Spinal cord (tissue), 9 donors: ENCODE measurements at regions not wholly inside any gene's neighbourhood (a gene's known extent, or its start where the extent isn't known, plus 50 kb on each side); places are given as distances from the start of the nearest gene placed in this dataset.
"Not testable (repeated sequence)": the region's sequence is repeated elsewhere in the genome, so short reads cannot be mapped to it uniquely, and the experiment has no call there.

Experiments used
- DNase-seq, 6 donors: peaks; one replicate each; pipeline versions ENCODE4 v3.0.0 to v3.0.0-alpha.2; 2013 to 2015; ENCODE audit warnings: low spot score in 6 of 6, low read depth in 4 of 6
- H3K27ac ChIP-seq: one replicate; pipeline ENCODE4 v1.5.1; 2013; ENCODE audit warnings: low read depth, low read length, control low read depth
- H3K27me3 ChIP-seq: one replicate; pipeline ENCODE4 v1.6.1; 2013; ENCODE audit warnings: low read length; ENCODE audit not compliant: control insufficient read depth, insufficient read depth
- H3K36me3 ChIP-seq: one replicate; pipeline ENCODE4 v1.6.1; 2013; ENCODE audit warnings: low read length; ENCODE audit not compliant: control insufficient read depth, insufficient read depth
- H3K4me1 ChIP-seq: one replicate; pipeline ENCODE4 v1.6.1; 2013; ENCODE audit warnings: low read length; ENCODE audit not compliant: control insufficient read depth, insufficient read depth
- H3K4me3 ChIP-seq: one replicate; pipeline ENCODE4 v1.5.1; 2013; ENCODE audit warnings: low read depth, low read length, control low read depth
- H3K9me3 ChIP-seq: one replicate; pipeline ENCODE4 v1.6.1; 2013; ENCODE audit warnings: low read length; ENCODE audit not compliant: control insufficient read depth, insufficient read depth
- whole genome bisulfite sequencing: methylation state at CpG from one replicate; pipeline ENCODE4 v1.1.5; 2013; ENCODE audit warnings: missing lambda C conversion rate; ENCODE audit not compliant: insufficient coverage; 5-methylcytosine and 5-hydroxymethylcytosine counted together
- donor health status: healthy.

DNA sequence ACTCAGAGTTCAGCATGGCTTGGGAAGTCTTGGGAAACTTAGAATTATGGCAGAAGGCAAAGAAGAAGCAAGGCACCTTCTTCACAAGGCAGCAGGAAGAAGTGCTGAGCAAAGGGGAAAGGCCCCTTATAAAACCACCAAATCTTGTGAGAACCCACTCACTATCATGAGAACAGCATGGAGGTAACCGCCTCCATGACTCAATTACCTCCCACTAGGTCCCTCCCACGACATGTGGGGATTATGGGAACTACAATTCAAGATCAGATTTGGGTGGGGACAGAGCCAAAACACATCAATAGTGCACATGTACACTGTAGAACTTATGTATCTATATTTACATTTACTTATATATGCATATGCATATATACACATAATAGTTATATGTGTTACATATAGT, 565.3 kb upstream of the NR2F2 start:
- Histone ChIP-seq H3K36me3 (no peaks in the 10 kb centered on the region), H3K9me3 (no peaks in the 10 kb centered on the region), H3K27me3 (no peaks in the 10 kb centered on the region), H3K27ac (no peak overlapping the region), H3K4me1 (no peaks in the 10 kb centered on the region), H3K4me3 (no peak overlapping the region)
- no CpG with 5 or more reads among the region's 2 CpGs for WGBS
- no peak for DNase-seq

- no peak for DNase-seq
Measured at GRCh38 chr15:95770196-95770595, 560.3 kb upstream of the NR2F2 start.

DNA sequence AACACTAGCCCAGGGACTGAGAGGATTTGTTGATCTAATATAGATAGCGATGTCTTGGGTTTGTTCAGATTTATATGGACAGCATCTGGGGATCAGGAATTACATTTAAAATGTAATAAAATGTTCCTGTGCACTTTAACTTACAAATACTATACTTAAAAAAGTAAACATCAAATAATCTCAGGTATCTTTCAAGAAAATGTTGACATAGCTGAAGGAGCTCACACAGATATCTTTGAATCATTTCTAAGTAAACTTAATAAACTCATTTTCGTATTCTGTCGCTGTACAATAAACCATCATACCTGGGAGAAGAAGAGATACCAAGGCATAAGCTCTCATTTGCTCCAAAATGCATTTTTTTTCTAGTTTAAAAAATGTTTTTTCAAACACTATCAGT, 557.5 kb upstream of the NR2F2 start:
- Histone ChIP-seq H3K9me3 (no peaks in the 10 kb centered on the region), H3K27ac (no peak overlapping the region), H3K4me3 (no peak overlapping the region), H3K4me1 (no peaks in the 10 kb centered on the region), H3K27me3 (no peaks in the 10 kb centered on the region), H3K36me3 (no peaks in the 10 kb centered on the region)
- DNase-seq: no peak
- WGBS: no CpG with 5 or more reads among the region's 3 CpGs

More at GRCh38 chr15:95770196-95770595, 560.3 kb upstream of the NR2F2 start:
- Histone ChIP-seq H3K4me1 (no peaks in the 10 kb centered on the region), H3K36me3 (no peaks in the 10 kb centered on the region), H3K27ac (no peak overlapping the region), H3K9me3 (no peaks in the 10 kb centered on the region), H3K27me3 (no peaks in the 10 kb centered on the region), H3K4me3 (no peak overlapping the region)

GRCh38 chr15:95784508-95784907, 546.0 kb upstream of the NR2F2 start:
- H3K9me3 ChIP-seq: peaks cover 14% of the 10 kb centered on the region
- no peak overlapping the region for H3K27ac ChIP-seq
- H3K4me3 ChIP-seq: no peak overlapping the region
- DNase-seq: no peak
- 96% methylated on average over 4 of the region's 4 CpGs for WGBS
- no peaks in the 10 kb centered on the region for H3K36me3 ChIP-seq
- H3K4me1 ChIP-seq: no peaks in the 10 kb centered on the region
- H3K27me3 ChIP-seq: no peaks in the 10 kb centered on the region

DNA sequence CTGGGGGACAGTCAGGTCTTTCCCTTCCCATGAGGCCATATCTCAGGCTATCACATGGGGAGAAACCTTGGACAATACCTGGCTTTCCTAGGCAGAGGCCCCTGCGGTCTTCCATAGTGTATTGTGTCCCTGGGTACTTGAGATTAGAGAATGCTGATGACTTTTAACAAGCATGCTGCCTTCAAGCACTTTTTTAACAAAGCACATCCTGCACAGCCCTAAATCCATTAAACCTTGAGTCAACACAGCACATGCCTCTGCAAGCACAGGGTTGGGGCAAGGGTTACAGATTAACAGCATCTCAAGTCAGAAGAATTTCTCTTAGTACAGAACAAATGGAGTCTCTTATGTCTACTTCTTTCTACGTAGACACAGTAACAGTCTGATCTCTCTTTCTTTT, 545.2 kb upstream of the NR2F2 start:
- H3K27me3 ChIP-seq, H3K36me3 ChIP-seq, H3K4me1 ChIP-seq, H3K27ac ChIP-seq, H3K4me3 ChIP-seq, DNase-seq: not testable (repeated sequence)
- no CpG with 5 or more reads among the region's 2 CpGs for WGBS
- peaks cover 14% of the 10 kb centered on the region for H3K9me3 ChIP-seq

GRCh38 chr15:95793231-95793630, 537.3 kb upstream of the NR2F2 start:
- Histone ChIP-seq H3K9me3 (no peaks in the 10 kb centered on the region), H3K27me3 (no peaks in the 10 kb centered on the region), H3K27ac (no peak overlapping the region), H3K36me3 (no peaks in the 10 kb centered on the region), H3K4me1 (no peaks in the 10 kb centered on the region), H3K4me3 (no peak overlapping the region)
- DNase-seq: no peak
- WGBS: no CpG with 5 or more reads among the region's 2 CpGs

- H3K9me3 ChIP-seq: no peaks in the 10 kb centered on the region
- WGBS: no CpG with 5 or more reads among the region's 1 CpG
- H3K4me1 ChIP-seq: no peaks in the 10 kb centered on the region
- H3K36me3 ChIP-seq: no peaks in the 10 kb centered on the region
- no peak for DNase-seq
- H3K4me3 ChIP-seq: no peak overlapping the region
- H3K27ac ChIP-seq: no peak overlapping the region
- H3K27me3 ChIP-seq: no peaks in the 10 kb centered on the region
Measured at GRCh38 chr15:95795386-95795785, 535.1 kb upstream of the NR2F2 start.

- Histone ChIP-seq H3K4me3 (no peak overlapping the region), H3K4me1 (no peaks in the 10 kb centered on the region), H3K27ac (no peak overlapping the region), H3K27me3 (no peaks in the 10 kb centered on the region), H3K36me3 (no peaks in the 10 kb centered on the region), H3K9me3 (no peaks in the 10 kb centered on the region)
- WGBS: 98% methylated on average over 8 of the region's 12 CpGs
- DNase-seq: no peak
Measured at GRCh38 chr15:95799286-95800200, 531.0 kb upstream of the NR2F2 start.

GRCh38 chr15:95804484-95804883, 526.0 kb upstream of the NR2F2 start:
- H3K27ac ChIP-seq: no peak overlapping the region
- H3K27me3 ChIP-seq: no peaks in the 10 kb centered on the region
- no peak overlapping the region for H3K4me3 ChIP-seq
- DNase-seq: no peak
- H3K36me3 ChIP-seq: no peaks in the 10 kb centered on the region
- H3K4me1 ChIP-seq: no peaks in the 10 kb centered on the region
- no peaks in the 10 kb centered on the region for H3K9me3 ChIP-seq

DNA sequence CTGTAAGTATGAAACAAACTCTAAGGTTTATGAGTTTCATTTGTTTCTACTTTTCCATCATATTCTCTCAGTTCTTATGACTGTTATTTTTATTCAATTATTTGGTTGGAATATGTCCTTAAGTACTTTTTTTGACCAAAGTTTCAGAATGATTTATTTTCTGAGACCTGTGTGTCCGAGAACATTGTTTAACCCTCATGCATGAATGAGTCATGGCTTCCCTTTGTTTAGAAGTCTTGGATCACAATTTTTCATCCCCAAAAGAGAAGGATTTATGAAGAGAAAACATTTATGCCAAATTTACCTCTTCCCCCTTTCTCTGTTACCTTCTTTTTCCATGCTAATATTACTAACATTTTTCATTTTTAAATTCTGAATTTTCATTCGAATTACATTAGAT, 518.0 kb upstream of the NR2F2 start:
- no peaks in the 10 kb centered on the region for H3K27me3 ChIP-seq
- H3K4me1 ChIP-seq: no peaks in the 10 kb centered on the region
- no peaks in the 10 kb centered on the region for H3K9me3 ChIP-seq
- no peak for DNase-seq
- 100% methylated on average over 1 of the region's 2 CpGs for WGBS
- H3K27ac ChIP-seq: no peak overlapping the region
- H3K36me3 ChIP-seq: no peaks in the 10 kb centered on the region
- no peak overlapping the region for H3K4me3 ChIP-seq
